GM12878 (cell line): ENCODE measurements at regions not wholly inside any gene's neighbourhood (a gene's known extent, or its start where the extent isn't known, plus 50 kb on each side); places are given as distances from the start of the nearest gene placed in this dataset.

Experiments used
- CREM ChIP-seq: IDR thresholded peaks from 2 replicates; pipeline ENCODE4 v1.6.1; 2014; ENCODE audit warnings: antibody characterized with exemption, low read depth
- CTCF ChIP-seq, 3 experiments: IDR thresholded peaks in 2 of 3; conservative IDR thresholded peaks in 1 of 3; 2 replicates each; pipeline ENCODE4 v1.5.1; 2011; ENCODE audit warnings: low read depth in 3 of 3, low read length in 3 of 3, mild to moderate bottlenecking in 3 of 3, control low read depth in 2 of 3, moderate library complexity in 2 of 3, inconsistent platforms in 1 of 3, mixed read lengths in 1 of 3; ENCODE audit not compliant: control insufficient read depth in 2 of 3, insufficient read depth in 1 of 3; ENCODE audit errors: extremely low read depth in 1 of 3
- KDM1A ChIP-seq: fragments of 200-600 bp; sonication (generic); IDR thresholded peaks from 2 replicates; pipeline ENCODE4 v1.6.1; 2016; ENCODE audit warnings: borderline replicate concordance
- KLF5 ChIP-seq: fragments of 450-650 bp; IDR thresholded peaks from 2 replicates; pipeline ENCODE4 v1.6.1; 2014; ENCODE audit warnings: mild to moderate bottlenecking; ENCODE audit not compliant: partially characterized antibody
- PKNOX1 ChIP-seq: fragments of 450-650 bp; IDR thresholded peaks from 2 replicates; pipeline ENCODE4 v1.6.1; 2016; ENCODE audit warnings: mild to moderate bottlenecking
- POLR2AphosphoS5 ChIP-seq: IDR thresholded peaks from 2 replicates; pipeline ENCODE4 v1.6.1; 2011; ENCODE audit warnings: mild to moderate bottlenecking, low read length, inconsistent platforms
- POU2F2 ChIP-seq: IDR thresholded peaks from 3 replicates; pipeline ENCODE4 v1.6.1; 2011; ENCODE audit warnings: low read depth, mild to moderate bottlenecking, low read length, borderline replicate concordance
- SIN3A ChIP-seq: IDR thresholded peaks from 2 replicates; pipeline ENCODE4 v1.6.1; 2012; ENCODE audit warnings: low read depth, low read length, improper control_type of control experiment
- TCF3 ChIP-seq: IDR thresholded peaks from 2 replicates; pipeline ENCODE4 v1.6.1; 2012; ENCODE audit warnings: low read depth, mild to moderate bottlenecking, low read length, borderline replicate concordance; ENCODE audit not compliant: insufficient read depth
- TF ChIP-seq, protein P1 (sequence below): fragments of 450-650 bp; IDR thresholded peaks from 2 replicates; pipeline ENCODE4 v1.6.1; 2017; ENCODE audit warnings: mild to moderate bottlenecking
- TF ChIP-seq, protein P2 (sequence below): fragments of 150-350 bp; IDR thresholded peaks from 2 replicates; pipeline ENCODE4 v1.6.1; 2016; ENCODE audit warnings: low read depth, low read length

DNA sequence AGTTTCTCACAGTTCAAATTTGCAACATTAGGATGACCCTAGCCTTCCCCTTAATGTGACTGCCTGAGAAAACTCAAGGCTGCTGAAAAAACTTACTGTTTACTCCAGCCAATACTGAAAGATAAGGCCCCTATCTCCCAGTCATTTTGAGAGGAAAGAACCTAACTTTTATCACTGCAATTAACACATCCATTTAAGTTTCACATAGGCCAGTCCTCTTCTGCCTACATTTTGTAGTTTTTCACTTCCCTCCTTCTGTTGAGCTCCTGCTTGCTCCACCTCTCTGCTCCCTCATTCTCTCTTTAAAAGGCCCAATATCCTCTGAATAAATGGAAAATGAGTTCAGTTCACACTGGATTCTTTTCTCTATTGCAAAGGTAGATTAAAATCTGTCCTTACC is 1996.2 kb upstream of the FLRT2 start:
- no peak for TF ChIP-seq KLF5
- no peak for TF ChIP-seq PKNOX1
- TF ChIP-seq POLR2AphosphoS5: no peak
- TF ChIP-seq, protein P1, sequence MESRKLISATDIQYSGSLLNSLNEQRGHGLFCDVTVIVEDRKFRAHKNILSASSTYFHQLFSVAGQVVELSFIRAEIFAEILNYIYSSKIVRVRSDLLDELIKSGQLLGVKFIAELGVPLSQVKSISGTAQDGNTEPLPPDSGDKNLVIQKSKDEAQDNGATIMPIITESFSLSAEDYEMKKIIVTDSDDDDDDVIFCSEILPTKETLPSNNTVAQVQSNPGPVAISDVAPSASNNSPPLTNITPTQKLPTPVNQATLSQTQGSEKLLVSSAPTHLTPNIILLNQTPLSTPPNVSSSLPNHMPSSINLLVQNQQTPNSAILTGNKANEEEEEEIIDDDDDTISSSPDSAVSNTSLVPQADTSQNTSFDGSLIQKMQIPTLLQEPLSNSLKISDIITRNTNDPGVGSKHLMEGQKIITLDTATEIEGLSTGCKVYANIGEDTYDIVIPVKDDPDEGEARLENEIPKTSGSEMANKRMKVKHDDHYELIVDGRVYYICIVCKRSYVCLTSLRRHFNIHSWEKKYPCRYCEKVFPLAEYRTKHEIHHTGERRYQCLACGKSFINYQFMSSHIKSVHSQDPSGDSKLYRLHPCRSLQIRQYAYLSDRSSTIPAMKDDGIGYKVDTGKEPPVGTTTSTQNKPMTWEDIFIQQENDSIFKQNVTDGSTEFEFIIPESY: no peak
- TF ChIP-seq KDM1A: no peak
- no peak for TF ChIP-seq POU2F2
- TF ChIP-seq, protein P2, sequence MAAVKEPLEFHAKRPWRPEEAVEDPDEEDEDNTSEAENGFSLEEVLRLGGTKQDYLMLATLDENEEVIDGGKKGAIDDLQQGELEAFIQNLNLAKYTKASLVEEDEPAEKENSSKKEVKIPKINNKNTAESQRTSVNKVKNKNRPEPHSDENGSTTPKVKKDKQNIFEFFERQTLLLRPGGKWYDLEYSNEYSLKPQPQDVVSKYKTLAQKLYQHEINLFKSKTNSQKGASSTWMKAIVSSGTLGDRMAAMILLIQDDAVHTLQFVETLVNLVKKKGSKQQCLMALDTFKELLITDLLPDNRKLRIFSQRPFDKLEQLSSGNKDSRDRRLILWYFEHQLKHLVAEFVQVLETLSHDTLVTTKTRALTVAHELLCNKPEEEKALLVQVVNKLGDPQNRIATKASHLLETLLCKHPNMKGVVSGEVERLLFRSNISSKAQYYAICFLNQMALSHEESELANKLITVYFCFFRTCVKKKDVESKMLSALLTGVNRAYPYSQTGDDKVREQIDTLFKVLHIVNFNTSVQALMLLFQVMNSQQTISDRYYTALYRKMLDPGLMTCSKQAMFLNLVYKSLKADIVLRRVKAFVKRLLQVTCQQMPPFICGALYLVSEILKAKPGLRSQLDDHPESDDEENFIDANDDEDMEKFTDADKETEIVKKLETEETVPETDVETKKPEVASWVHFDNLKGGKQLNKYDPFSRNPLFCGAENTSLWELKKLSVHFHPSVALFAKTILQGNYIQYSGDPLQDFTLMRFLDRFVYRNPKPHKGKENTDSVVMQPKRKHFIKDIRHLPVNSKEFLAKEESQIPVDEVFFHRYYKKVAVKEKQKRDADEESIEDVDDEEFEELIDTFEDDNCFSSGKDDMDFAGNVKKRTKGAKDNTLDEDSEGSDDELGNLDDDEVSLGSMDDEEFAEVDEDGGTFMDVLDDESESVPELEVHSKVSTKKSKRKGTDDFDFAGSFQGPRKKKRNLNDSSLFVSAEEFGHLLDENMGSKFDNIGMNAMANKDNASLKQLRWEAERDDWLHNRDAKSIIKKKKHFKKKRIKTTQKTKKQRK: no peak
- no peak for TF ChIP-seq SIN3A
- no peak for TF ChIP-seq TCF3
- no peak for TF ChIP-seq CREM
- no peak for TF ChIP-seq CTCF (IDR thresholded peaks at IDR 0.05 in 2 of 3, conservative IDR thresholded peaks at IDR 0.05 in 1 of 3; ENCODE audit: control insufficient read depth in 2 of 3, extremely low read depth in 1 of 3, insufficient read depth in 1 of 3, low read depth in 3 of 3, low read length in 3 of 3)
